GM18951 (cell line): ENCODE measurements at regions not wholly inside any gene's neighbourhood (a gene's known extent, or its start where the extent isn't known, plus 50 kb on each side); places are given as distances from the start of the nearest gene placed in this dataset.

Experiments
- POLR2A ChIP-seq: IDR thresholded peaks from 4 replicates; pipeline ENCODE4 v1.6.1; 2011; ENCODE audit warnings: mild to moderate bottlenecking; ENCODE audit not compliant: insufficient read length, insufficient read depth; ENCODE audit errors: extremely low read depth
- in situ Hi-C: fragments of 300-500 bp; cut with MboI; formaldehyde crosslinking; loops from one replicate; pipeline ENCODE4 v1.12.0; 2022; ENCODE audit warnings: low sequenced_read_pairs, mixed read lengths, inconsistent platforms; ENCODE audit not compliant: unreplicated experiment

- in situ Hi-C loops = loop anchor here (10.0 kb wide), 1 partner anchor 121 kb away; no protein-coding TSS in a partner anchor
- no peak for TF ChIP-seq POLR2A
Observed at GRCh38 chr1:168443899-168444298, 99.9 kb downstream of the XCL2 start.

- in situ Hi-C loops = loop anchor here (10.0 kb wide), 1 partner anchor 121 kb away; no protein-coding TSS in a partner anchor
Observed at GRCh38 chr1:168443356-168443755, 100.4 kb downstream of the XCL2 start.

GRCh38 chr1:168442931-168443330 is 100.9 kb downstream of the XCL2 start:
- in situ Hi-C loops = loop anchor here (10.0 kb wide), 1 partner anchor 122 kb away; no protein-coding TSS in a partner anchor
- no peak for TF ChIP-seq POLR2A

More at GRCh38 chr1:168443356-168443755, 100.4 kb downstream of the XCL2 start:
- no peak for TF ChIP-seq POLR2A

GRCh38 chr1:168441745-168442144 is 102.1 kb downstream of the XCL2 start:
- in situ Hi-C loops = loop anchor here (10.0 kb wide), 1 partner anchor 123 kb away; no protein-coding TSS in a partner anchor
- TF ChIP-seq POLR2A = no peak

GRCh38 chr1:168439456-168440375 is 104.1 kb downstream of the XCL2 start:
- in situ Hi-C loops = loop anchor here (10.0 kb wide), 2 partner anchors 125 to 145 kb away; no protein-coding TSS in a partner anchor
- no peak for TF ChIP-seq POLR2A

- in situ Hi-C loops = loop anchor here (10.0 kb wide), 1 partner anchor 146 kb away; no protein-coding TSS in a partner anchor
Observed at GRCh38 chr1:168438626-168439025, 105.2 kb downstream of the XCL2 start.

GRCh38 chr1:168437821-168438220 is 106.0 kb downstream of the XCL2 start:
- TF ChIP-seq POLR2A = no peak
- in situ Hi-C loops = loop anchor here (10.0 kb wide), 1 partner anchor 147 kb away; no protein-coding TSS in a partner anchor

More at GRCh38 chr1:168438626-168439025, 105.2 kb downstream of the XCL2 start:
- no peak for TF ChIP-seq POLR2A

GRCh38 chr1:168435439-168435838 is 108.4 kb downstream of the XCL2 start:
- TF ChIP-seq POLR2A = no peak
- in situ Hi-C loops = loop anchor here (10.0 kb wide), 1 partner anchor 149 kb away; no protein-coding TSS in a partner anchor

GRCh38 chr1:168433238-168433637 is 110.6 kb downstream of the XCL2 start:
- in situ Hi-C loops = loop anchor here (10.0 kb wide), 1 partner anchor 152 kb away; no protein-coding TSS in a partner anchor
- no peak for TF ChIP-seq POLR2A

GRCh38 chr1:168431882-168432281 is 111.9 kb downstream of the XCL2 start:
- in situ Hi-C loops = loop anchor here (10.0 kb wide), 1 partner anchor 153 kb away; no protein-coding TSS in a partner anchor
- no peak for TF ChIP-seq POLR2A

GRCh38 chr1:168430321-168430720 is 113.5 kb downstream of the XCL2 start:
- no peak for TF ChIP-seq POLR2A
- in situ Hi-C loops = loop anchor here (10.0 kb wide), 1 partner anchor 154 kb away; no protein-coding TSS in a partner anchor

GRCh38 chr1:168428063-168428731 is 115.6 kb downstream of the XCL2 start:
- in situ Hi-C loops = no loop called here
- TF ChIP-seq POLR2A = no peak

GRCh38 chr1:168427051-168427450 is 116.7 kb downstream of the XCL2 start:
- in situ Hi-C loops = no loop called here
- no peak for TF ChIP-seq POLR2A
